GM12872 (cell line): ENCODE measurements at regions not wholly inside any gene's neighbourhood (a gene's known extent, or its start where the extent isn't known, plus 50 kb on each side); places are given as distances from the start of the nearest gene placed in this dataset.

Experiments
- TF ChIP-seq, protein P1 (sequence below): IDR thresholded peaks from 3 replicates; pipeline ENCODE4 v1.5.1; 2011; ENCODE audit warnings: low read depth, mild to moderate bottlenecking, low read length, moderate library complexity; ENCODE audit not compliant: insufficient read depth

DNA sequence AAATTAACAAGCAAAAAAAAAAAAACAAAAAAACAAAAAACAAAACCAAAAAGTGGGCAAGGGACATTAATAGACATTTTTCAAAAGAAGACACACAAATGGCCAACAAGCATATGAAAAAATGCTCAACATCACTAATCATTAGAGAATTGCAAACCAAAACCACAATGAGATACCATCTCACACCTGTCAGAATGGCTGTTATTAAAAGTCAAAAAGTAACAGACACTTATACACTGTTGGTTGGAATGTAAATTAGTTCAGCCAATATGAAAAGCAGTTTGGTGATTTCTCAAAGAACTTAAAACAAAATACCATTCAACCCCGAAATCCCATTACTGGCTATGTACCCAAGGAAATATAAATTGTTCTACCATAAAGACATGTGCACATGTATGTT lies 222.4 kb upstream of the CD96 start:
- TF ChIP-seq, protein P1, sequence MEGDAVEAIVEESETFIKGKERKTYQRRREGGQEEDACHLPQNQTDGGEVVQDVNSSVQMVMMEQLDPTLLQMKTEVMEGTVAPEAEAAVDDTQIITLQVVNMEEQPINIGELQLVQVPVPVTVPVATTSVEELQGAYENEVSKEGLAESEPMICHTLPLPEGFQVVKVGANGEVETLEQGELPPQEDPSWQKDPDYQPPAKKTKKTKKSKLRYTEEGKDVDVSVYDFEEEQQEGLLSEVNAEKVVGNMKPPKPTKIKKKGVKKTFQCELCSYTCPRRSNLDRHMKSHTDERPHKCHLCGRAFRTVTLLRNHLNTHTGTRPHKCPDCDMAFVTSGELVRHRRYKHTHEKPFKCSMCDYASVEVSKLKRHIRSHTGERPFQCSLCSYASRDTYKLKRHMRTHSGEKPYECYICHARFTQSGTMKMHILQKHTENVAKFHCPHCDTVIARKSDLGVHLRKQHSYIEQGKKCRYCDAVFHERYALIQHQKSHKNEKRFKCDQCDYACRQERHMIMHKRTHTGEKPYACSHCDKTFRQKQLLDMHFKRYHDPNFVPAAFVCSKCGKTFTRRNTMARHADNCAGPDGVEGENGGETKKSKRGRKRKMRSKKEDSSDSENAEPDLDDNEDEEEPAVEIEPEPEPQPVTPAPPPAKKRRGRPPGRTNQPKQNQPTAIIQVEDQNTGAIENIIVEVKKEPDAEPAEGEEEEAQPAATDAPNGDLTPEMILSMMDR, result no peak

DNA sequence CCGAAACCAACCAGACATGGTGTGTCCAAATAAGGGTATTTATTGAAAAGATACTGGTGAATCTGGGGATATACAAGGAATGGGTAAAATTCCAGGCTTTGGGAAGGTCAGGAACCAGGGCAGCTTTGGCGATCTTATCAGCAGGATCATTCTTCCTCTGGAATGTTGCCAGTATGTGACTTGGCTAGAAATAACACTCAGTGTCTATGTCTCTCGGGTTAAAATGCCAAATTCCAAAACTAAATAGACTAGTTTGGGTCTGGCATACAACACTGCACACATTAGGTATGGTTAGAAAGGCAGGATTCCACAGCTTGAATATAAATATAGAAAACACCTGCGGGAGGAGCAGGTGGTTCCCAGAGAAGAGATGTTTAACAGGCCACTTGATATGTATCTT lies 220.2 kb upstream of the CD96 start:
- TF ChIP-seq, protein P1, result no peak

DNA sequence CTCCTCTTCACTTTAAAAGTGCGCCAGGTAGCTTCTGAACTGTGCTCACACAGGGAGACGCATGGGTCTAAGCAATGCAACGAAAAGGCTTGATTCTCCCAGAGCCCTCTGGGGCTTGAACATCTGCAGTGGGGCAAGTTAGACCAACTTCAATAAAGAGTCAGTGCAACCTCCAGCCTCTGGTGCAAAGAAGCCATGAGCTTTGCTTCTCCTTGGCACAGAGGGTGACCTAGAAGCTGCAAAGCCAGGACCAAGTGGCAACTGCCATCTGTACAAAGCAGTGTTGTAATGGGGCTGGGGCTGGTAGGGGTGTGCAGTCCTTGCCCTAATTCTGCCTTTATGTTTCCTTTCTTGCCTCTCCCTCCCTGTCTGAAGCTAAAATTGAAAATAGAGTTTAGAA lies 219.0 kb upstream of the CD96 start:
- TF ChIP-seq, protein P1, result no peak

DNA sequence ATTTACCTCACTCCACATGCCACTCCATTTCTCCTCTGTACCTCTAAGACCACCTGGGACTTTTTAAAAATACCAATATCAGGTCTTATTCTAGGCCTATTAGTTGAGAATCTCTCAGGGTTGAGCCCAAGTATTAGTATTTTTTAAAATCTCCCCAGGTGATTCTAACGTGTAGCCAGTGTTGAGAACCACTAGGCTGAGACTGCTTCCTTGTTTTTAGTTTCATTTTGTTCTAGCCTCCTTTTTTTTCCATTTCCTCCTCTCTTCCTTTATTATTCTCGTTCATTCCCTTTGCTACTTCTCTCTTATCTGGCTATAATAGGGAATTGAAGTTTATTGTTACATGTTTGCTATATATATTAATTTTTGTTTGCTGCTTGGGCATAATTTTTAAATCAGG lies 217.8 kb upstream of the CD96 start:
- TF ChIP-seq, protein P1, result no peak

DNA sequence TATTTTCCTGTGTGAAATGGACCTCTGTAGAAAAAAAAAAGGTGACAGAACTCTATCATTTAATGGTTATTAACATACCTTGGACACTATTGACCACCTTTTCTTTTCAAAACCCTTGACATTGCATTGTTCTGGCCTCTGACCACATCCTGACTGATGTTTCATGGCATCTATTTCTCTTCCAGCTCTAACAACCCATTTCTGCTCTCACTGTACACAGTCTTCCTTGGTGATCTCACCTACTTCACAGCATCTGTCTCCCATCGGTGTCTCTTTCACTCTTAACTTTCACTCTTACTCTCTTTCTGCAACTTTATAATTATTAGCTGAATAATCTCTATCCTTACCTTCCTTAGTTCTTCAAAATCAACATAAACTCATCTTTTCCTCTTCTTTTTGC lies 217.4 kb upstream of the CD96 start:
- TF ChIP-seq, protein P1, result no peak

DNA sequence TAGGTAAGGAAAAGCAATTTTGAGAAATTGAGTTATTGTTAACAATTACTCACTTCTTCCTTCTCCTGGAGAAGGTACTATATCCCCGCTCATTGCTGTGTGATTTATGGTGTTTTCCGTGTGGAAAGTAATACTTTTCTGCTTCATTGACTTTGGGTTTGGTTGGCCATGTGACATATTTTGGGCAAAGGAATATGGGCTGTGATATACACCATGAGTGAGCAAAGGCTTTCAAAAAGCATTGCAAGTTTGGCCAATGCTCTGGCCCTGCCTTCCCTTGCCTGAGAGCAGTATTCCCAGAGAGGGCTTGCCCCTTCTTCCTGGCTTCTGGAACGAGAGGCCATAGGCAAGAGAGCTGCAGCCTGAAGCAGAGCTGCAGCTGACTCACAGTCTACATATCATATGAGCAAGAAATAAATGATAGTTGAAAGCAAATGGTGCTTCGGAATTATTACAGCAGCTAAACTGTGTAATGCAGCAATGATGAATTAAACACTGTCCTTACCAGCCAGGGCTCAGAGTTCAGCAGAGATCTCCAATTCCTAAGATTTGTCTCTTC lies 216.8 kb upstream of the CD96 start:
- TF ChIP-seq, protein P1, result no peak

DNA sequence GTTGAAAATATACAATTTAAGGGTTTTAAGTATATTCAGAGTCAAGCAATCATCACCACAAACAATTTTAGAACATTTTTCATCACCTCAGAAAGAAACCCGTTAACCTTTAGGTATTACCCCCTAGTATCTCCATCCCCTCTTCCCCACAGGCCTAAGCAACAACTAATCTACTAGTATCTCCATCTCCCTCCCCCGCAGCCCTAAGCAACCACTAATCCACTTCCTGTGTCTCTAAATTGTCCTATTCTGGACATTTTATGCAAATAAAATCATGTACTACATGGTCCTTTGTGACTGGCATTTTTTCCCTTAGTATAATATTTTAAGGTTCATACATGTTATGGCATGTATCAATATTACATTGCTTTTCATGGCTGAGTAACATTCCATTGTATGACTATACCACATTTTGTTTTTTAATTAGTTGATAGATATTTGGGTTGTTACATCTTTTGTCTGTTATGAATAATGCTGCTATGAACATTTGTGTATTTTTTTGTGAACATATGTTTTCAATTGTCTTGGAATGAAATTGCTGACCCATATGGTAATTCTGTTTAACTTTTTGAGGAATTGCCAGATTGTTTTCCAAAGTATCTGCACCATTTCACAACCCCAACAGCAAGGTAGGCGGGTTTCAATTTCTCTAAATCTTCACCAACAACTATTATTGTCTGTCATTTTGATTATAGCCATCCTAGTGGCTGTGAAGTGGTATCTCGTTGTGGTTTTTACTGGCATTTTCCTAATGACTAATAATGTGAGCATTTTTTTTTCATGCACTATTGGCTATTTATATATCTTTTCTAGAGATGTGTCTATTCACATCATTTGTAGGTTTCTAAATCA lies 215.6 kb upstream of the CD96 start:
- TF ChIP-seq, protein P1, result no peak
